Cardiac muscle cell (in vitro differentiated cells and primary cell): ENCODE measurements at regions not wholly inside any gene's neighbourhood (a gene's known extent, or its start where the extent isn't known, plus 50 kb on each side); places are given as distances from the start of the nearest gene placed in this dataset.
A peak's percentile ranks its signal among the peaks of the same experiment; 100 is the strongest.

Experiments
- DNase-seq, 2 donors: peaks; one replicate each; pipeline versions ENCODE4 v3.0.0 to v3.0.0-alpha.2; 2010 to 2017; ENCODE audit warnings: low read depth in 1 of 2, low spot score in 1 of 2
- H3K27ac ChIP-seq: fragments of 200-600 bp; sonication (generic); 2 replicates; pipeline ENCODE4 v1.5.1; 2016
- H3K27me3 ChIP-seq: fragments of 200-600 bp; sonication (generic); 2 replicates; pipeline ENCODE4 v1.6.0; 2016; ENCODE audit warnings: control low read depth
- H3K36me3 ChIP-seq: fragments of 200-600 bp; sonication (generic); 2 replicates; pipeline ENCODE4 v1.5.1; 2016; ENCODE audit warnings: control low read depth
- H3K4me1 ChIP-seq: fragments of 200-600 bp; sonication (generic); 2 replicates; pipeline ENCODE4 v1.8.1; 2017; ENCODE audit warnings: low read depth, mild to moderate bottlenecking, mixed run types
- H3K4me3 ChIP-seq: fragments of 200-600 bp; sonication (generic); 2 replicates; pipeline ENCODE4 v1.5.1; 2016; ENCODE audit warnings: mild to moderate bottlenecking
- H3K9me3 ChIP-seq: fragments of 200-600 bp; sonication (generic); 2 replicates; pipeline ENCODE4 v1.5.1; 2017; ENCODE audit warnings: low read depth, mild to moderate bottlenecking, control low read depth
- TF ChIP-seq, protein P1 (sequence below): IDR thresholded peaks from 2 replicates; pipeline ENCODE4 v1.5.1; 2012; ENCODE audit warnings: low read depth, mild to moderate bottlenecking, low read length

GRCh38 chr10:90592638-90593302 lies 265.1 kb downstream of the HTR7 start:
- H3K36me3 ChIP-seq = no peaks in the 10 kb centered on the region
- no peaks in the 10 kb centered on the region for H3K9me3 ChIP-seq
- peak; percentile 82 to 94 for DNase-seq
- TF ChIP-seq, protein P1, sequence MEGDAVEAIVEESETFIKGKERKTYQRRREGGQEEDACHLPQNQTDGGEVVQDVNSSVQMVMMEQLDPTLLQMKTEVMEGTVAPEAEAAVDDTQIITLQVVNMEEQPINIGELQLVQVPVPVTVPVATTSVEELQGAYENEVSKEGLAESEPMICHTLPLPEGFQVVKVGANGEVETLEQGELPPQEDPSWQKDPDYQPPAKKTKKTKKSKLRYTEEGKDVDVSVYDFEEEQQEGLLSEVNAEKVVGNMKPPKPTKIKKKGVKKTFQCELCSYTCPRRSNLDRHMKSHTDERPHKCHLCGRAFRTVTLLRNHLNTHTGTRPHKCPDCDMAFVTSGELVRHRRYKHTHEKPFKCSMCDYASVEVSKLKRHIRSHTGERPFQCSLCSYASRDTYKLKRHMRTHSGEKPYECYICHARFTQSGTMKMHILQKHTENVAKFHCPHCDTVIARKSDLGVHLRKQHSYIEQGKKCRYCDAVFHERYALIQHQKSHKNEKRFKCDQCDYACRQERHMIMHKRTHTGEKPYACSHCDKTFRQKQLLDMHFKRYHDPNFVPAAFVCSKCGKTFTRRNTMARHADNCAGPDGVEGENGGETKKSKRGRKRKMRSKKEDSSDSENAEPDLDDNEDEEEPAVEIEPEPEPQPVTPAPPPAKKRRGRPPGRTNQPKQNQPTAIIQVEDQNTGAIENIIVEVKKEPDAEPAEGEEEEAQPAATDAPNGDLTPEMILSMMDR = peak; percentile 82
- H3K4me3 ChIP-seq = no peak overlapping the region
- H3K4me1 ChIP-seq = peaks cover 15% of the 10 kb centered on the region
- no peaks in the 10 kb centered on the region for H3K27me3 ChIP-seq
- H3K27ac ChIP-seq = no peak overlapping the region

GRCh38 chr10:90598513-90598912 lies 259.3 kb downstream of the HTR7 start:
- DNase-seq = no peak
- TF ChIP-seq, protein P1 = no peak
- H3K4me3 ChIP-seq = no peak overlapping the region
- H3K4me1 ChIP-seq = no peaks in the 10 kb centered on the region
- no peaks in the 10 kb centered on the region for H3K27me3 ChIP-seq
- H3K27ac ChIP-seq = no peak overlapping the region
- H3K36me3 ChIP-seq = no peaks in the 10 kb centered on the region
- H3K9me3 ChIP-seq = no peaks in the 10 kb centered on the region

GRCh38 chr10:90602862-90603610 lies 254.8 kb downstream of the HTR7 start:
- Histone ChIP-seq H3K36me3 (no peaks in the 10 kb centered on the region), H3K4me1 (no peaks in the 10 kb centered on the region), H3K4me3 (no peak overlapping the region), H3K27ac (no peak overlapping the region), H3K9me3 (no peaks in the 10 kb centered on the region), H3K27me3 (no peaks in the 10 kb centered on the region)
- TF ChIP-seq, protein P1 = no peak
- DNase-seq = peak in 1 of 2 donors; percentile 83

- Histone ChIP-seq H3K27ac (no peak overlapping the region), H3K4me3 (no peak overlapping the region), H3K4me1 (no peaks in the 10 kb centered on the region), H3K27me3 (no peaks in the 10 kb centered on the region), H3K36me3 (no peaks in the 10 kb centered on the region), H3K9me3 (no peaks in the 10 kb centered on the region)
- TF ChIP-seq, protein P1 = no peak
- no peak for DNase-seq
Observed at GRCh38 chr10:90604636-90605035, 253.2 kb downstream of the HTR7 start.

DNA sequence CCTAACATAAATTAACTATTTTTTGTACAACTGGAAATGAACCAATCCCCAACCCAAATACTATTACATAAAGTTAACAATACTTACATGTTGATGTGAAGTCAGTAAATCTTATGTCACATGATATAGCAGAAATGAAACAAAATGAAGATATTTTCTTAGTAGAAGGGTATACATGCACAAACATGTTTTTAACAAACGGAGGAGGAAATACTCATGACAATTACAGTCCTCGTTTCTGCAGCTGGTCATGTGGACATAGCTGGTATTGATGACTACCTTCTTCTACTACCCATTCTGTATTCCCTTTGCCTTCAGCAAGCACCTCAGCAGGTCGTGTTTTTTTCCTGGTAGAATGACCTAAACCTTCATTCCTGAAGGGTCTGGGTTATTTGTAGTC lies 252.3 kb downstream of the HTR7 start:
- TF ChIP-seq, protein P1 = no peak
- H3K9me3 ChIP-seq = no peaks in the 10 kb centered on the region

More for the DNA sequence above, 252.3 kb downstream of the HTR7 start:
- H3K4me3 ChIP-seq = no peak overlapping the region
- no peak for DNase-seq
- no peaks in the 10 kb centered on the region for H3K27me3 ChIP-seq
- H3K36me3 ChIP-seq = no peaks in the 10 kb centered on the region
- H3K27ac ChIP-seq = no peak overlapping the region
- no peaks in the 10 kb centered on the region for H3K4me1 ChIP-seq
